HepG2 (cell line): ENCODE measurements at regions not wholly inside any gene's neighbourhood (a gene's known extent, or its start where the extent isn't known, plus 50 kb on each side); places are given as distances from the start of the nearest gene placed in this dataset.

ENCODE experiments used
- ATAC-seq: fragments of 200-7000 bp; cut with Tn5 transposase; 3 replicates; pipeline ENCODE4 v1.9.1; 2020; ENCODE audit warnings: mild to moderate bottlenecking, moderate library complexity
- BruUV-seq: library from RNA; stranded (reverse); fragments of 400-500 nt; replicated peaks from 2 replicates; lab custom pipeline; 2021; lab: Mats Ljungman, UMichigan
- CTCF ChIA-PET: fragments of 300-600 bp; formaldehyde crosslinking; extraction: SDS; loops from one replicate; lab custom pipeline; 2021; ENCODE audit warnings: low total read pairs, inconsistent platforms, low intra/inter-chr PET ratio; lab: Yijun Ruan, JAX
- POLR2A ChIA-PET: fragments of 350-600 bp; sonication (Branson Sonifier 250); formaldehyde crosslinking; loops from one replicate; lab custom pipeline; 2020; ENCODE audit warnings: antibody characterized with exemption, inconsistent platforms; lab: Yijun Ruan, JAX
- DNase-seq: peaks from one replicate; pipeline ENCODE4 v3.0.0-alpha.2; 2015; ENCODE audit warnings: low spot score
- FAIRE-seq: peaks from 3 replicates; lab custom pipeline; 2011; peaks lifted over from hg19 to GRCh38; lab: Jason Lieb, UNC
- H2AFZ ChIP-seq: one replicate; pipeline ENCODE4 v1.6.1; 2011; ENCODE audit warnings: low read length, inconsistent platforms
- H3K27ac ChIP-seq: fragments of 300-600 bp; 3 replicates; pipeline ENCODE4 v1.8.0; 2011; ENCODE audit warnings: mixed run types, mild to moderate bottlenecking, mixed read lengths, low read length, inconsistent platforms; ENCODE audit not compliant: insufficient read depth; ENCODE audit errors: extremely low read length
- H3K27me3 ChIP-seq, 2 experiments: fragments of 200-600 bp in 1 of 2; 2 replicates in 1 of 2; 3 replicates in 1 of 2; pipeline versions ENCODE4 v1.6.0 to v1.8.0; 2011; ENCODE audit warnings: low read length in 2 of 2, mild to moderate bottlenecking in 2 of 2, moderate library complexity in 2 of 2, inconsistent platforms in 1 of 2; ENCODE audit not compliant: insufficient read depth in 2 of 2, control insufficient read depth in 1 of 2
- H3K36me3 ChIP-seq, 2 experiments: fragments of 200-600 bp in 1 of 2; replicated peaks in 1 of 2; 2 replicates in 1 of 2; 3 replicates in 1 of 2; pipeline versions ENCODE4 v1.5.1 to v1.8.0; 2011; ENCODE audit warnings: low read length in 2 of 2, inconsistent platforms in 1 of 2; ENCODE audit not compliant: insufficient read depth in 2 of 2, control insufficient read depth in 1 of 2
- H3K4me1 ChIP-seq: 2 replicates; pipeline ENCODE4 v1.5.1; 2012; ENCODE audit warnings: low read length, inconsistent platforms; ENCODE audit not compliant: insufficient read depth
- H3K4me2 ChIP-seq: 2 replicates; pipeline ENCODE4 v1.6.0; 2011; ENCODE audit warnings: low read depth, low read length, inconsistent platforms
- H3K4me3 ChIP-seq, 3 experiments: fragments of 200-600 bp in 1 of 3; sonication (generic), shearing (Covaris generic) in 1 of 3; replicated peaks in 1 of 3; 2 replicates each; pipeline ENCODE4 v1.5.1; 2011 to 2016; ENCODE audit warnings: low read length in 3 of 3, inconsistent platforms in 2 of 3, low read depth in 2 of 3, mild to moderate bottlenecking in 2 of 3, control low read depth in 1 of 3, mixed read lengths in 1 of 3; ENCODE audit not compliant: insufficient read depth in 1 of 3
- H3K79me2 ChIP-seq: one replicate; pipeline ENCODE4 v1.6.1; 2011; ENCODE audit warnings: low read length, inconsistent platforms; ENCODE audit not compliant: insufficient read depth
- H3K9ac ChIP-seq: 2 replicates; pipeline ENCODE4 v1.6.0; 2011; ENCODE audit warnings: mild to moderate bottlenecking, low read depth, low read length, inconsistent platforms; ENCODE audit not compliant: insufficient read depth
- H3K9me3 ChIP-seq: 2 replicates; pipeline ENCODE4 v1.5.1; 2012; ENCODE audit warnings: mild to moderate bottlenecking, low read length
- H4K20me1 ChIP-seq: 2 replicates; pipeline ENCODE4 v1.6.0; 2011; ENCODE audit warnings: inconsistent platforms, mild to moderate bottlenecking, low read length, moderate library complexity; ENCODE audit not compliant: insufficient read depth
- ETS1 ChIP-seq: sonication (generic); formaldehyde crosslinking; IDR thresholded peaks from 2 replicates; pipeline ENCODE4 v1.4.0; 2020; ENCODE audit warnings: missing genetic modification reagents
- HINFP ChIP-seq: sonication (generic); formaldehyde crosslinking; IDR thresholded peaks from 2 replicates; pipeline ENCODE4 v1.4.0; 2020; ENCODE audit warnings: low read depth, mild to moderate bottlenecking, missing genetic modification reagents
- KIAA2018 ChIP-seq: sonication (generic); formaldehyde crosslinking; IDR thresholded peaks from 2 replicates; pipeline ENCODE4 v1.5.0; 2020; ENCODE audit warnings: mild to moderate bottlenecking, missing genetic modification reagents, borderline replicate concordance
- ZBTB7B ChIP-seq: sonication (generic); formaldehyde crosslinking; IDR thresholded peaks from 2 replicates; pipeline ENCODE4 v1.4.0; 2020; ENCODE audit warnings: missing genetic modification reagents
- ZFX ChIP-seq: sonication (generic); formaldehyde crosslinking; IDR thresholded peaks from 2 replicates; pipeline ENCODE4 v1.4.0; 2020; ENCODE audit warnings: mild to moderate bottlenecking, low read depth, missing genetic modification reagents, moderate library complexity
- WGBS: methylation state at CpG from one replicate; pipeline ENCODE4 v1.1.6; 2017; ENCODE audit warnings: low lambda C conversion rate; 5-methylcytosine and 5-hydroxymethylcytosine counted together
- in situ Hi-C: cut with HindIII; loops from 2 replicates; pipeline ENCODE4 v1.10.0; 2017; ENCODE audit warnings: low pct_unique_long_range_greater_than_20kb; ENCODE audit not compliant: extremely low pct_ligation_motif_present
- intact Hi-C: fragments of 100-400 bp; cut with micrococcal nuclease; formaldehyde crosslinking; loops from one replicate; pipeline ENCODE4 v1.10.0; 2022; ENCODE audit not compliant: unreplicated experiment

GRCh38 chr3:11954312-11954934 is 49.8 kb upstream of the SYN2 start:
- Histone ChIP-seq H3K4me1 (no peaks in the 10 kb centered on the region), H4K20me1 (no peaks in the 10 kb centered on the region), H2AFZ (no peak overlapping the region), H3K36me3 (no peaks in the 10 kb centered on the region), H3K9ac (no peak overlapping the region), H3K4me2 (no peak overlapping the region), H3K27ac (no peak overlapping the region), H3K9me3 (no peaks in the 10 kb centered on the region), H3K4me3 (no peak overlapping the region), H3K27me3 (peaks cover 0 to 17% of the 10 kb centered on the region in 2 experiments; a peak in 3 of 5 replicates)
- in situ Hi-C loops, result no loop called here
- DNase-seq (no peak), FAIRE-seq (no peak), ATAC-seq (no peak)
- POLR2A ChIA-PET, result no interaction called here
- CTCF ChIA-PET, result no interaction called here
- 45% methylated on average over 8 of the region's 8 CpGs for whole genome bisulfite sequencing
- no TSS peak for BruUV-seq
- no peak for TF ChIP-seq HINFP (CRISPR knock-in tag)
- no peak for TF ChIP-seq ZBTB7B (CRISPR knock-in tag)
- TF ChIP-seq ZFX (CRISPR knock-in tag), result no peak
- no peak for TF ChIP-seq KIAA2018 (CRISPR knock-in tag)
- TF ChIP-seq ETS1 (CRISPR knock-in tag), result no peak
- TF ChIP-seq, all 625 proteins: peak for 0
- H3K79me2 ChIP-seq, result no peaks in the 10 kb centered on the region
- intact Hi-C loops, result no loop called here
